ENCODE measurements at regions not wholly inside any gene's neighbourhood (a gene's known extent, or its start where the extent isn't known, plus 50 kb on each side); places are given as distances from the start of the nearest gene placed in this dataset.

- H3K4me3 ChIP-seq (replicated peaks; ENCODE audit: insufficient read depth, low read length) = no peak overlapping the region
- H3K27me3 ChIP-seq (ENCODE audit: insufficient read depth, poor library complexity, severe bottlenecking) = no peaks in the 10 kb centered on the region
- no peak overlapping the region for H3K27ac ChIP-seq (replicated peaks)
- TF ChIP-seq POLR2AphosphoS5 (IDR thresholded peaks at IDR 0.05; ENCODE audit: low read depth) = no peak
- no peak for TF ChIP-seq SPI1 (IDR thresholded peaks at IDR 0.05; ENCODE audit: borderline replicate concordance, low read depth)
- TF ChIP-seq, protein P1, sequence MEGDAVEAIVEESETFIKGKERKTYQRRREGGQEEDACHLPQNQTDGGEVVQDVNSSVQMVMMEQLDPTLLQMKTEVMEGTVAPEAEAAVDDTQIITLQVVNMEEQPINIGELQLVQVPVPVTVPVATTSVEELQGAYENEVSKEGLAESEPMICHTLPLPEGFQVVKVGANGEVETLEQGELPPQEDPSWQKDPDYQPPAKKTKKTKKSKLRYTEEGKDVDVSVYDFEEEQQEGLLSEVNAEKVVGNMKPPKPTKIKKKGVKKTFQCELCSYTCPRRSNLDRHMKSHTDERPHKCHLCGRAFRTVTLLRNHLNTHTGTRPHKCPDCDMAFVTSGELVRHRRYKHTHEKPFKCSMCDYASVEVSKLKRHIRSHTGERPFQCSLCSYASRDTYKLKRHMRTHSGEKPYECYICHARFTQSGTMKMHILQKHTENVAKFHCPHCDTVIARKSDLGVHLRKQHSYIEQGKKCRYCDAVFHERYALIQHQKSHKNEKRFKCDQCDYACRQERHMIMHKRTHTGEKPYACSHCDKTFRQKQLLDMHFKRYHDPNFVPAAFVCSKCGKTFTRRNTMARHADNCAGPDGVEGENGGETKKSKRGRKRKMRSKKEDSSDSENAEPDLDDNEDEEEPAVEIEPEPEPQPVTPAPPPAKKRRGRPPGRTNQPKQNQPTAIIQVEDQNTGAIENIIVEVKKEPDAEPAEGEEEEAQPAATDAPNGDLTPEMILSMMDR (IDR thresholded peaks at IDR 0.05; ENCODE audit: insufficient read depth, low read length) = no peak
- no peak for TF ChIP-seq GABPA (IDR thresholded peaks at IDR 0.05; ENCODE audit: low read depth)
- TF ChIP-seq REST (IDR thresholded peaks at IDR 0.05; ENCODE audit: insufficient replicate concordance, low read depth) = no peak
- DNase-seq (ENCODE audit: low read depth in 1 of 2, low spot score in 1 of 2) = no peak
These were observed 187.7 kb upstream of the MPDZ start for GRCh38 chr9:13467157-13467556.

GRCh38 chr9:13461414-13461991 is 182.0 kb upstream of the MPDZ start:
- Histone ChIP-seq H3K4me3 (replicated peaks; ENCODE audit: insufficient read depth, low read length) (no peak overlapping the region), H3K27me3 (ENCODE audit: insufficient read depth, poor library complexity, severe bottlenecking) (no peaks in the 10 kb centered on the region), H3K27ac (replicated peaks) (no peak overlapping the region)
- no peak for TF ChIP-seq GABPA (IDR thresholded peaks at IDR 0.05; ENCODE audit: low read depth)
- no peak for TF ChIP-seq SPI1 (IDR thresholded peaks at IDR 0.05; ENCODE audit: borderline replicate concordance, low read depth)
- TF ChIP-seq, protein P1 (IDR thresholded peaks at IDR 0.05; ENCODE audit: insufficient read depth, low read length) = no peak
- TF ChIP-seq POLR2AphosphoS5 (IDR thresholded peaks at IDR 0.05; ENCODE audit: low read depth) = no peak
- no peak for TF ChIP-seq REST (IDR thresholded peaks at IDR 0.05; ENCODE audit: insufficient replicate concordance, low read depth)
- no peak for DNase-seq (ENCODE audit: low read depth in 1 of 2, low spot score in 1 of 2)

DNA sequence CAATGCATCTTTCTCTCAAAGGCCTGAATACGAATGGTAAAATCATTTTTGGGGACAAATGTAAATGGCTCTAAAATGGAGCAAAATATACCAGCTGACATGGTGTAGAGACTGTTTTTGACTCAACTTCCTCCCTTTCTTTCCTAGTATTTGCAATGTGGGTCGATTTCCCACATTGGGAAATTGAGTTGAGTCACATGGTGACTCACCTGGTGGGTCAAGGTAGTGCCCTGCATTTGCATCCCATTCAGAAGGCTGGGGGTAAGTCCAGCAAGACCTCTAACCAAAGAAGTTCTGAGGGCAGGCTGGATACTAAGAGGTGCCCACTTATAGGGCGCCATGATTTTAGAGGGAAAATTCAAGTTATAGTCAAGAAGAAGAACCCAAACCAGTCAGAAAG is 179.6 kb upstream of the MPDZ start:
- Histone ChIP-seq H3K27ac (replicated peaks) (no peak overlapping the region), H3K27me3 (ENCODE audit: insufficient read depth, poor library complexity, severe bottlenecking) (no peaks in the 10 kb centered on the region), H3K4me3 (replicated peaks; ENCODE audit: insufficient read depth, low read length) (no peak overlapping the region)
- DNase-seq (ENCODE audit: low read depth in 1 of 2, low spot score in 1 of 2) = no peak
- TF ChIP-seq, protein P1 (IDR thresholded peaks at IDR 0.05; ENCODE audit: insufficient read depth, low read length) = no peak
- no peak for TF ChIP-seq SPI1 (IDR thresholded peaks at IDR 0.05; ENCODE audit: borderline replicate concordance, low read depth)
- no peak for TF ChIP-seq REST (IDR thresholded peaks at IDR 0.05; ENCODE audit: insufficient replicate concordance, low read depth)
- no peak for TF ChIP-seq POLR2AphosphoS5 (IDR thresholded peaks at IDR 0.05; ENCODE audit: low read depth)
- no peak for TF ChIP-seq GABPA (IDR thresholded peaks at IDR 0.05; ENCODE audit: low read depth)
